NCI-H1436 treated with DMSO at 0.1 percent for 48 hours (cell line): ENCODE measurements at regions not wholly inside any gene's neighbourhood (a gene's known extent, or its start where the extent isn't known, plus 50 kb on each side); places are given as distances from the start of the nearest gene placed in this dataset.

Source experiments
- DNase-seq: peaks from one replicate; lab custom pipeline; 2025; lab: John Stamatoyannopoulos, UW

DNA sequence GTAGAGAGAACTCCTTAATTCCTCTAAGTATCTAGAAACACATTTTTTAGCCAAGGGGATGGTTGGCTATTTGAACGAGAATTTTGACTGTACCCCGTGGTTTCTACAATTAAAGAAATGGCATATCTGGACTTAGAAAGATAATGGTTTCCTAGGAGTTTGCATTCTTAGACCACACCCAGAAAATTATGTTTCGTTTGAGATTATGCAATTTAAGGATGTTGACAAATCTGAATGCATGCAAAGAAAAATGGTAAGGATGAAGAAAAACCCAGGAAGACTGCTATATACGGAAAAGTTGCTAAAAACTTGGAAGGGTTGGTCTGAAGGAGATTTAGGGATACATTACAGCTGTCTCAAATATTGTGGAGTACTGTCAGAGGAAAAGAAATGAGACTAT, 538.5 kb upstream of the WWC1 start:
- no peak for DNase-seq

DNA sequence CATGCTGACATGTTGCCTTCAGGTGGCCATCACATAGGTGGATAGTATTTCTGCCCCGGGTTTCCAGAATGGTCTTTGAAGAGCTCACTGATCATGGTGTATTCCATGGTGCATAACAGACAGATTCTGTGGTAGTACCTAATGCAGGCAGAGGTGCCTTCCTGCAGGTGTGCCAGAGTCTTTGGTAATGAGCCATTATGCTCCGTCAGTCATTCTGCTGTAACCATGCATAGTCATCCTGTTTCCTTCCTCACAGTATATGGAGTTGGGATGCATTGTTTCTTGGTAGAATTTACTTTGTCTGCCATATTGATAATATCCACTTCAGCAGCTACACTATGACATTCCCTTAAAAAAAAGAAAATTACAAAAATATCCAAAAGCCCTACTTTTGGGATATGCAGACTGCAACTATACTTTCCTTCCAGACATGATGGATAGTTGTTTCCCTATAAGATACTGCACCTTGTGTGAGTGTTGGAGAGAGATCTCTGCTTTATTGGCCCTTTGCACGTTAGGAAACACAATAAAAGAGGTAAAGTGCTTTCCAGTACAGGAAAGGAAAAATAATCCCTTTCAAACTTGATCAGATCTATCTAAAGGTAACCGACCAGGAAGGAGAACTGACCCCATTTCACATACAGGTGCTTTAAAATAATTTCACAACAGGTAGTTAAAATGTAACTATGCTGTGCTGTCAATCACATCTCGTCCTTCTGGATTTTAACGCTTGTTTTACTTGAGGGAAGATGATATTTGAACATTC, 537.5 kb upstream of the WWC1 start:
- no peak for DNase-seq

DNA sequence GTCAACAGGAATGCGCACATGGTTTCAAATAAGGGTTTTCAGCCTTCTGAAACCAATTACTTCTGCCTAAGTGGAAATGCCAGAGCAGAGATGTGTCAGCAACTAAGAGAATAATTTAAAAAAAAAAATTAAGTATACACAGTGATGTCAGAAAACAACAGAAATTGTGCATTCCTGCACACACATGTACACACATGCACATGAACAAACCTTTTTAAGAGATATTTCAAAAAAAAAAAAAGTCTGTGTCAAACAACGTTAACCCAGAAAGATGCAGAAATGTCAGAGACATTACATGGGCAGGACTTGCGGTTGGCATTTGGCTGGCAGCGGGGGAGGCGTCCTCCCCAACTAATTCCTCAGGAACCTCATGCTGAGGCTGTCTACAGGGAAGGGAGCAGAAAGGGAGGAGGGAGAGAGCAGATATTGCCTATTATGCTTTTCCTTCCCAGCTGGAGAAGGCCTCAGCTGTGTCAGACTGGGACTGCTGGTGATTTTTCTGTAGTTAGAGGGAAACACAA, 536.9 kb upstream of the WWC1 start:
- no peak for DNase-seq

DNA sequence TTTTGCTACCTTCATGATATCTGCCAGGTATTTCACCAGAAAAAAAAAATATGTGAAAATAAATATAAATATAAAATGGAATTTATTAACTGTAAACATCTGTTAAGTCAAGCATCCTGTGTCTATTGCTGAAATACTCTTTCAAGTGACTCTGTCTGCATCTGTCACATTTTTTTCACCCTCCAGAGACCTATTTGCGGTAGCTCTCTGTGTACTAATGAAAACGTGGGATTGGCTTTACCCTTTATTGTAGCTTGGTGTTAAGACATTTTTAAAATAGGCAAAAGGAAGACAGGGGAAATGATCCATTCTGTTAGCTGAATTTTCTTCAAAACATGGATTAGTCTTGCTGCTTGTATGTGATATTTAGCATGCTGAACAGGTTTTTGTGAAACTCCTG, 536.0 kb upstream of the WWC1 start:
- DNase-seq = no peak

DNA sequence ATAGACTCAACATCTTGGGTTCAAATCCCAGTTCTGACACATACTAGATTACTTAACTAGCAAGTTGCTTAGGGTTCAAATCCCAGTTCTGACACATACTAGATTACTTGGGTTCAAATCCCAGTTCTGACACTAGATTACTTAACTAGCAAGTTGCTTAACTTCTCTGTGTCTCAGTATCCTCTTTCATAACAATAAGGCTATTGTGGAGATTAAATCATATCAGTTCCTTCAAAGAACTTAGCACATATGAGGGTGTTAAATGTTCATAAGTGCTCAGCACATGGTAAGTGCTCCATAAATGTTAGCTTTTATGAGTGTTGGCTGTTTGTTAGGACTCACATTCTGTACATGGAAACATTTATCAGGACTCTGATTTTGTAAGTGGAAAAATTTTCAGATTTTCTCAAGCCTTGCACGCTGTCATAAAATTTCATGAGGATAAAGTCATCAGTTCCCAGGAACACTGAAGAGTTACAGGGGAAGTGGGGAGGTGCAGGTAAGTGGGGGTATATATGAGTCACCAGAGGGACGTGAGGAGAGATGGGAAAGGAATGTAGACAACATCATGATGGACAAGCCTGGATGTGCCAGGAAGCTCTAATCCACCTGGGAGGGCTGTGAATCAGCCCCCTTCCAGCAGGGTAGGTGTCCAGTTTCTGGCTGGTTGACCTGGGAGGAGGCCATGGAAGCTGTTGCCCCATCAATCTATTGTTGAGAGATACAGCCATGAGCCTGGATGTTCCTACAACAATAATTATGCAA, 532.2 kb upstream of the WWC1 start:
- no peak for DNase-seq

DNA sequence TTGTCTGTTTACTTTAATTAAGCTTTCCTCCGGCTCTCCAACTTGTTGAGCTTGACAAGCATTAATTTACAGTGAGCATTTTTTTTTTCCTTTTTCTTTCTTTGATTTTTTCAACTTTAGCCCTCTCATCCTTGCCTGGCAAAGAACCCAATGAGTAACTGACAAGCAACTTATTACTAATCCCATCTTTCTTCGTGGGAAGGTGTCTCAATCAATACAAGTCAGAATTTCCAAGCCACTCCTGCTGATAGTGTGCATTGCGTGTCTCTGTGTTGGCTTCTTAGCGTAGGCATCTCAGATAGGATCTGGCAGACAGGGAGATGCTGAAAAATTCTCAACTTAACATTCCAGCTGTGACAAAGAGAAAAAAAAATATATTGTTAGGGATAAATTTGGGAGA, 527.7 kb upstream of the WWC1 start:
- DNase-seq = no peak

DNA sequence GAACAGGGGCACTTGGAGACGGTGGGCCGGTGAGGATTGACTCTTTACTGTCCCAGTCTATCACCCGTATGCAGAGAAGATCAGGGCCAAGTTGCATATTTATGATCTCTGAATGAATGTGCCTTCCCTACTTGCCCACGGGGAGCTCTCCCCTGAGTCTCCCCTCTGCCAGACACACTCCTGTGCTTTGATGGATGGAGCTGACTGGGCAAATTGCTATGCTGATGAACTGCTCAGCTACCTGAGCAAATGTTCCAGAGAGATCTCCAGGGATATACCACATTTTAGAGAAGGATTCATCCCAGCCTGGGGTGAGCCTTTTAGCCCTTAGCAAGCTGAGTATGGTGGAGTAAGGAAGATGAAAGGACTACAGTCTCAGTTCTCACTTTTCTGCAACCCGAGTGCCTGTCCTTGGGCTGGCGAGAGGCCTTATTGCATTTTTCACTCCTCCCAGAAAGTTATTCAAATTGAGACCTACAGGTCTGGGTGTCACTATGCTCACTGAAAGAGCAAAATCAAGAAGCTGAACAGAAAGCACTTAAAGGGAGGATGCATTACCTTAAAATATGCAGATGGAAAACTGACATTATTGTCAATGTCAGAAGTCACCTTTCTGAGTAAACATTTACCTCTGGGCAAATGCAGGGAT, 526.7 kb upstream of the WWC1 start:
- no peak for DNase-seq

DNA sequence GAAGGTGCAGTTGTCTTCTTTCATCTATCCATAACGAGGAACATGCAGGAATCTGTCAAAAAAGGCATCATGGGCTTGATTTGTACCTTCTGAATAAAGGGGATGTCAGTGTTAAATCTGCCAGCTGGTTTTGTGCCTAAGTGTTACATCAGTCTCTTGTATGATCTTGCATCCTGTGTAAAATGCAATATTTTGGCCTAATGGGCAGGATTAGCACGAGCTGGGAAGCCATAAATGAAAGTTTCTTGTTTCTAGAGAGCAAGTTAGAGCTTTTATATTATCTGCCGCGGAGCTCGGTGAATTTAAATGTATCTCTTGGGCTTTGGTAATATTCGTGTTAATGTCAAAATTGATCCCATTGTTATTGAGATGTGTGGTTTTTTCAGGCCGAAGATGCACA, 526.1 kb upstream of the WWC1 start:
- no peak for DNase-seq

DNA sequence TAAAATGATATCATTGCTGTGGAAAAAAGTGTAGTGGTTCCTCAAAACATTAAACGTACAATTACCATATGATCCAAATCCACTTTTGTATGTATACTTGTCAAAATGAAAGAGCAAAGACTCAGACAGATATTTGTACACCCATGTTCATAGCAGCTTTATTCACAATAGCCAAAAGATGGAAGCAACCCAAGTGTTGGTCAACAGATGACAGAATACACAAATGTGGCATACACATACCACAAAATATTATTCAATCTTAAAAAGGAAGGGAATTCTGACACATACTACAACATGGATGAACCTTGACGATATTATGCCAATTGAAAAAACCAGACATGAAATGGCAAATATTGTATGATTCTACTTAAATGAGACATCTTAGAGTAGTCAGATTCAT, 524.5 kb upstream of the WWC1 start:
- DNase-seq = no peak

DNA sequence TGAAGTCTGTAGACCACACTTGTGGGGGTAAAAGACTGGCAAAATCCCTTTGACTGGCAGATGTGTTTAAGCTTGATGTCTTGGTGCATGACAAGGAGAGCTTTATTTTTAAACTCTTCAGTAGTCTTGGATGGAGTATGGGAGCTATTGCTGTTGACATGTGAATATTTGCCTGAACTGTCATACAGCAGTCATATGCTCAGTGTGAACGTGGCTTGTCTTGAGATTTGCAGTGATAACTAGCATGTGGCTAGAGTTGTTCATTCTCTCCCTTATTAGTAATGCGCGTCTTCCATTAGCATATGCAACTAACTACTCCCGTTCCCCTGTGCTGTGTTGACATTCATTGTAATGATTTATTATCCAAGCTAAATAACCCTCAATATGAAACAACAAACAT, 523.6 kb upstream of the WWC1 start:
- no peak for DNase-seq

DNA sequence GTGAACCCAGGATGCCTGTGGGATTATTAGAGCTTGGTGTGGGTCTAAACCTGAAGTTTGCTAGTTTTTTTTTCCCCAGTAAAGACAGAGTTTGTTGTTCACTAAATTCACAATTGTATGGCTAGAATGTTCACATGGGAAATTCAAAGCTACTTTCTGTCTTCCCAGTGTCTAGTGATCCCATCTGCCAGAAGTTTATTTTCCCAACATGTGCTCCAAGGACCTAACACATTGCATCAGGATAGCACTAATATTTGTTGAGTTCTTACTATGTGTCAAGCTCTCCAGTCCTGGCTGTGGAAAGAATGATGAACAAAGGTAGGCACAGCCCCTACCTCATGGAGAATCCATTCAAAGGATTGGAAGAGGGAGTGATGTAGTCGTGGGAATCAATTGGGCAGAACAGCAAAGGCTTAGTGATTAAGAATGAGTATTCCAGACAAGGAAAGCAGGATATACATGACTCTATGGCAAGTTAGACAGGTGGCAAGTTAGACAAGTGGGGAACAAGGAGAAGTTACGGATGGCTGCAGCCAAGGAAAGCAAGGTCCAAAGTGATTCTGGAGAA, 521.5 kb upstream of the WWC1 start:
- no peak for DNase-seq

DNA sequence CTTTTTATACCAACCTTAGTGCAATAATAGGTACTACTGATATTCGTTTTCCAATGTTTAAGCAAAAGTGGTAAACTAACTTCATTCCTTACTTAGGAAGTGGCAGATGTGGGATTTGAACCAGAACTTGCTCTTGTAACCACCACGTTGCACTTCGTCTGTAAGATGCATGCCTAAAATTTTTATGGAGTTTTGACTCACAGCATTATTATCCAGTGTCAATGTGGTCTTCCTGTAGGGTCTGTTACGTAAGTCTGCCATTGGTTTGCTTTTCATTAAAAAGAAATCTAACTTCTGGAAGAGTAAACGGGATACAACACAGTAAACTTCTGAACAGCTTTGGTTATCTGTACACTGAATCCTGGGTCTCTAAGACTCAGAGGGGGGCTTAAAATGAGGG, 521.0 kb upstream of the WWC1 start:
- DNase-seq = no peak

DNA sequence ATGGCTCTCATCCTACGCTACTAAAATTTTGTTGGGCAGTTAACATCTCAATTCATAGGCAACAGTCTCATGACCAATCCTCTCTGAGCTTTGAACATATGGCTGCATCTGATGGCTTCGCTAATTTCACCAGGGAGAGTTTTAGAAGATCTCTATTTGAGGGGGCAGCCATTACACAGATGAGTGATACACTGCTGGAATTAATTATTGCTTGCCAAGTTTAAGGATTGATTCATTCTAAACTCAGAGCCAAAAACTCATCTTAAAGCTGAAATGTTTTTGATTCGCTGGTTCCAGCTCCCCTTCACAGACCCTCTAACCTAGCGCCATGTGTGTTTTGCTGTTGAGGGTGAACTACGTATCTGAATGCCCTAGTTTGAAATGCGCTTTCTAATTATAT, 519.9 kb upstream of the WWC1 start:
- DNase-seq = no peak

DNA sequence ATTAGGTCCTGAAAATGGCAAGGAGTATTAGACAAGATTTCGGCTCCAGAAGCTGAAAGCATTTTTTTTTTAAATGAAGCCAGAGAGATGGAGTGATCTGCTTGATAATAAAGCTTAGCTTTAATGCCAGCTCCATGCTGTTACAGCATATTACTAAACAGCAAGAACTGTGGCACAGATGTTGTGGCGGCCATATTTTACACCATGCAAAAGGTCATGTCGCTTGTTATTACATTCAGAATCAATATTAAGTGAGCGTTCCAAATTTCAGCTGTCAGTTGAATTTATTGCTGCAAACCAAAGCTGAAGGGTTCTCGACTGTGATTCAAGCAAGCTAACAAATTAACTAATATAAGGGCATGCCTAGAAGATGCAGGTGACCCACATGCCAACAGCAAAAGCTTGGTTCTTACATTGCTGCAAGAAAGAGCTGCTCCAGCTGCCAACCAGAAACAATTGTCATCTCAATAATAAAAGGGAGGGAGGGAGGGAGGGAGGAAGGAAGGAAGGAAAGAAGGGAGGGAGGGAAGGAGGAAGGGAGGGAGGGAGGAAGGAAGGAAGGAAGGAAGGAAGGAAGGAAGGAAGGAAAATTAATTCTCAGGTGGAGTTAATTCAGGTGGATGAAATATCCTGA, 517.7 kb upstream of the WWC1 start:
- DNase-seq = no peak

DNA sequence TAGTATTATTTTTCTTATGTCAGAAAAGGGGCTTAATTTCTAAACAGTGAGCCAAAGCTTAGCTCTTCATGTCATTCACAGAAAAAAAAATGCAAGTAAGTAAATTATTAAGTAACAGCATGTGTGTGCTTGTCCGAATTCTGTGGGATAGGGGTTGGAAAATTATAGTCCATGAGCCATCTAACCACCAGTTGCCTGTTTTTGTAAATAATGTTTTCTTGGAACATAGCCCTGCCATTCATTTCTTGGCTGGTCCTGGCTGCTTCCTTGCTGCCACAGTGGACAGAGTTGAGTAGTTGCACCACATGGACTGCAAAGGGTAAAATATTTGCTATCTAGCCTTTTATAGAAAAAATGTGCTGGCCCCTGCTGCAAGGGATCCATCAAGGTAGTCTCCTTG, 513.7 kb upstream of the WWC1 start:
- no peak for DNase-seq

DNA sequence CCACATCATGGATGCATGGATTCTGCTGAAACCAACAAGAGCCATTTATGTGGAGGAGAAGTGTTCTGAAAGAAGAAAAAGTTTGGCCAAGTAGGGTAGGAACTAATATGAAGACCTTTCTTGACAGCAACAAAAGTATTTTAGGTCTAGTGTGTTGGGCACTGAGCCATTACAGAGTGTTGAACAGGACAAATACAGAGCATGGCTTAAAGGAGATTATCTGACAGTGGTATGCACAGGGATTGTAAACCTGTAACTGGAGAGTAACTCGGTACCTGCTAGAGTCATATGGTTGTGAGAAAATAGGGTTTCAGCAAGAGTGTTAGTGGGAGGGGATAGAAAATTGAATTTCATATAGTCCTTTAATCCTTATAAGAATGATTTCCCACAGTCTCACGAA, 513.2 kb upstream of the WWC1 start:
- DNase-seq = no peak

DNA sequence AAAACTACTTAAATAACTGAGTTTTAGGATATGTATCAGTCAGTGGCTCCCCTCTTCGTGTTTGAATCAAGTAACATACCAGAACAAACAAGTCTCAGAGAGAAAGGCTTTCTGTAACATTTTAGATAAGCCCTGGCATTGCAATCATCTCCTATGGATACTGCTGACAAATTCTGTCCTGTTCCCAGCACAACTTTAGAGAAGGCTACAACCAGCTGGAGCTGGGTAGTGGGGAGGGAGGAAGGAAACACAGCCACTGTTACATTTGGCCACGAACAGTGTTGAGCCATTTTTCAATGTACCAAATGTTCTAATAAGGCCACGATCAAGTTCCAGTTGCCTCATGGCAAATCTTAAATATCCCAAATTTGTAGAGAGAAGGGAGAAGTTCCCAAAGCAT, 511.8 kb upstream of the WWC1 start:
- no peak for DNase-seq

DNA sequence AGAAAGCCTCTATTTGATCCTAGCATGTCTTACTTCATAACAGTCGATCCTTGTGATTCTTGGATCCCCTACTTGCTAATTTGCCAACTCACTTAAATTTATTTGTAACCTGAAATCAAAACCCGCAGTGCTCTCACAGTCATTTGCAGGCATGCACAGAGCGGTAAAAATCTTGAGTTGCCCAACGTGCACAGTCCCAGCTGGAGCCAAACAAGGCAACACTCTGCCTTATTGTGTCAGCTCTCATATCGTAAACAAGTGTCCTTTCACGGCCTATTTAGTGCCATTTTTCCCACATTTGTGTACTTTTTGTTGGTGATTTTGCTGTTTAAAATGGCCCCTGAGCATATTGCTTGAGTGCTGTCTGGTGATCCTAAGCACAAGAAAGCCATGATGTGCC, 511.3 kb upstream of the WWC1 start:
- no peak for DNase-seq

DNA sequence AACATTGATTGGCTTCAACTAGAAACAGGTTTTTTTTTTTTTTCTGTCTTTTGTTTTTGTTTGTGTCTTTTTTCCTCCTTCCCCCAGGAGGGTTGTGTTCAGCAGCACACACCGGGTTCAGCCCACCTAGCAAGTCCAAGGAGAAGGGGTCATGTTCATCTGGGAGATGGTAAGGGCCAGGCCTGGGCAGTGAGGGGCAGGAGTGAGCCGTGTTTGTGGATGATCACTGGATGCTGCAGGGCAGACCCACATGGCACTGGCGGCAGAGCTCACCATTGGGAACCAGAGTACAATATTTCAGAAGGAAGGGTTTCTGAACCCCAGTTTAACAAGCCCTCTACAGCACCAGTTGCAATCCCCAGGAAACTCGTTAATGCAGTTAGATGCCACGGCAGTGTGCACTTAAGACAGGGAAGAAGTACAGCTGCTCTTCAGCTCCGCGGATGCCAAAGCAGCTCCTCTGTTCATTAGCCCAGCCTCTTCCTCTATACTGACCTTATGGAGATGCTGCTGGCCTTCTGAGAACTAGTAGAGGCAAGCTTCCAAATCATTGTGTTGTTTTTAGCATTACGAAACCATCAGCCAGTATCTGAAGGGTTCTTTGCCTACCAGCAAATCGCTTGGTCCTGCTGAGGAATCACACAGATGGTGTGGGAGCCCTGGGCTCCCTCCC, 508.2 kb upstream of the WWC1 start:
- no peak for DNase-seq

DNA sequence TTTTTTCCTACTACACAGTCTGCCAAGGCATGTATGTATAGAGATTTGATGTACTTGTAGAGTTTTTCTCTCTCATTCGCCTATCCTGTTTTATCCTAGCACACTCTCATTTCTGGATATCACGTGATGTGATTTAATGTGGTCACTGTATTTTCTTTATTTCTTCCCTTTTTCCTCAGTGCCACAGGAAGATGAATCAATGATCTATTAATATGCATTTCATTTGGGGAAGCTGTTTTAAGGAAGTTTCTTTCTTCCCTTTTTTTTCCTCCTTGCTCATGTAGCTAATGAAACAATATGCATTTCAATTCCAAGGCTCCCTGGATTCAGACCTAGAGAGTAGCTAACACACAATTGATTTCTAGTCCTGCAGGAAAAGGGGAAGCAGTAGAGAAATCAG, 506.3 kb upstream of the WWC1 start:
- no peak for DNase-seq

DNA sequence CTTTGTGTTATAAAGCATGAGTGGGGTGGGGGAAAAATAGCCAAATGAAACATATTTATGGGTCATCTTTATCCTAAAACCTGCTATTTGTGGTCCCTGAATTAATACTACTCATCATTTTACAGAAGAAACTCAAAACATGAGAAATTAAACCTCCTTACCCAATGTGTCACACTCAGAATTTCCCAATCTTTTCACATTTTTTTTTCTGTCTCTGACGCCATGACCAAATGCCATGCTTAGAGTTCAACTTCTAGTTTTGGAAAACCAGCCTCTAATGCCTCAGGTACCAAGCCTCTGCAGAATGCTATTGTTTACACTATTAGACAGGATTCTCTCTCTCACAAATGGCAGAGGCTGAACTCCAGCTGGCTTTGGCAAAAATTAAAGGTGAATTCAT, 505.5 kb upstream of the WWC1 start:
- DNase-seq = no peak
